GM19438 (cell line): ENCODE measurements at regions not wholly inside any gene's neighbourhood (a gene's known extent, or its start where the extent isn't known, plus 50 kb on each side); places are given as distances from the start of the nearest gene placed in this dataset.
"Not testable (repeated sequence)": the region's sequence is repeated elsewhere in the genome, so short reads cannot be mapped to it uniquely, and the experiment has no call there.

Source experiments
- ATAC-seq: cut with Tn5 transposase; IDR thresholded peaks from one replicate; pipeline ENCODE4 v1.9.1; 2021; ENCODE audit warnings: low read depth; ENCODE audit not compliant: unreplicated experiment

DNA sequence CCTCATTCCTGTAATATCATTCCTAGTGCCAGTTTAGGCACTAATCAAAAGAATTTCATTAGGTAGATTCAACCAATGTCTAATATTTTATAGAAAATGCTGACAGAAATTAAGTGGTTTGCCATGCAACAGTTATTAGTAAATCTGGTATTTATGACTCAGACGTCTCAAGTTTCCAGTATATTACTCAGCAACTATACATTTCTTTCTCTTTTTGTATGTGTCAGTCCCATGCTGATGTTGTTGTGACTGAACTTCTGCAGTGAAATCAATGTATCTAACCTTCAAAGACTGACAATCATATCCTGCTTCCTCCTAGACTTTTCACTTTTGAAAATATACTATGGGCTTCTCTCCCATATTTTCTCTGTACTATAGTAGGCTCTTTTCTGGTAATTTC is 822.5 kb downstream of the NR2F1-AS1 start:
- ATAC-seq, result no peak

DNA sequence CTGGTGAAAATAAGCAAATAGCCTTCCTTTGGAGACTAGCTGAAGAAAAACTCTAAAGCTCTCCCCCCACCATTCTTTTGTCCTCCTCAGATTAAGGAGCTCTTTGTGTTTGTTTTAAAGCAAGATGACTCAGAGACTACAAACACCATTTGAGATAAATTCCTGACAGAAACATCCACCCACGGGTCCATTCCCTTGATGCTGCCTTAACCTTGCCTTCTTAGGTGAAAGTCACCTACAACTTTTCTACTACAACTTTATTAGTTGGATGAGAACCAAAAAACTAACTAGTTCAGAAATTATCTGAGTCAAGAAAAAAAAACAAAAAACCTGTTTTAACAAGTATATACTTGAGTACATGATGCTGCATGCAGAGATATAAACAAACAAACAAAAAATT is 831.1 kb downstream of the NR2F1-AS1 start:
- ATAC-seq, result no peak

DNA sequence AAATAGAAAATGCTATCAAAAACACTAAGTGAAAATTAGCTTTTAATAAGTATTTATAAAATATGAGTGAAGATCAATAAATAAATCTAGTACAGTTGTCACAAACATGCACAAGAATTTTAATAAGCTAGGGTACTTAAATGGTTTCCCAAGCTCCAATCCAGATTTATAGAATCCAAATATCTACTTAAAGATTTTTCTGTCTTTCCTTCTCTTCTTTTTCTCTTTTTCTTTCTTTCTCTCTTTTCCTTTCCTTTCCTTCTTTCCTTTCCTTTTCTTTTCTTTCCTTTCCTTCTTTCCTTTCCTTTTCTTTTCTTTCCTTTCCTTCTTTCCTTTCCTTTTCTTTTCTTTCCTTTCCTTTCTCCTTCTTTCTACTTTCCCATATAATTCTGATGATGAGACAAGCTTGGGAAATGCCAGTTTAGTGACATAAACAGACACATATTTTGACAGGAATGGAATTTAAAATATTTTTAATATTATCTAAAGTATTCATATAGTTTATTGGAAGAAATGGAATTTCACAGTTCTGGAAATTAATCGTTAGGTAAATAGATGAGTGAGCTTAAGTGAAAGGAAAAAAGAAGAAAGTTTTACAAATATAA is 832.8 kb downstream of the NR2F1-AS1 start:
- ATAC-seq, result no peak

DNA sequence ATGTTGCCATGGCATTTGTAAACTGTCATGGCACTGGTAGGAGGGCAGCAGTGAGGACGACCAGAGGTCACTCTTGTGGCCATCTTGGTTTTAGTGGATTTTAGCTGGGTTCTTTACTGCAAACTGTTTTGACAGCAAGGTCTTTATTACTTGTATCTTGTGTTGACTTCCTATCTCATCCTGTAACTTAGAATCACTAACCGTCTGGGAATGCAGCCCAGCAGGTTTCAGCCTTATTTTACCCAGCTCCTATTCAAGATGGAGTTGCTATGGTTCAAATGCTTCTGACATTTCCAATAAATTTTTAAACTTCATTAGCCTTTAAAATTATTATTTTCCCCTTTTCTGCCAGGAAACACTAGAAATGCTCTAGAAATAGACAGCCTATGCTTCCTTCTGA is 839.1 kb downstream of the NR2F1-AS1 start:
- no peak for ATAC-seq

DNA sequence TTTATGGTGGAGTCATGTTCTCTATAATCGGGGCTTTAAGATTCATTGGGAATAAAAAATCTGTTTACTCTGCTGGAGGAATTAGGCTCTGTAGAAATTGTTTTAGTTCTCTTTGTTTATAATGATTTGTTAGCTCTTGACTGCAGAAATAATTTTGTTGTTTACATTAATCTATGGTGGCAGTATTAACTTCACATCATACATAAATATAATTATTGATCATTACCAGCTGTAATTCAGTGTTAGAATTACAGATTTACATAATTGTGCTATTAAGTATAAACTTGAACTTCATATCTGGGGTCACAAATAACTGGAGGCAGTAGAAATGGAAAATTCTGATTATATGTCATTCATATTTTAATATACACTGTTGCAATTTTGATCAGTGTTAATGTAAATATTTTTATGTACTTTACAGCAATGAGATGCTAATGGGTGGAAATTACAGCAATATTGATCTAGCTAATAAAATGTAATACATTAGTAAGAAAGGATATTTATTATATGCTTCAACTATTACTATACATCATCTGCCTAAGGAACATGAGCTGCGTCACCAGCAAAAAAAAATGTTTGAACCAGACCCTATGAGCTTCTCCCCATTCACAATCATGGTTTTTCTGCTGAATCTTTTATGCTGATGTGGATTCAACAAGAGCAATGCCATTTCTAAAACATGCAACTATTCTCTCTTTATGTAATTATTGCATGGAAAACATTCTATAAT is 846.6 kb downstream of the NR2F1-AS1 start:
- ATAC-seq, result no peak

DNA sequence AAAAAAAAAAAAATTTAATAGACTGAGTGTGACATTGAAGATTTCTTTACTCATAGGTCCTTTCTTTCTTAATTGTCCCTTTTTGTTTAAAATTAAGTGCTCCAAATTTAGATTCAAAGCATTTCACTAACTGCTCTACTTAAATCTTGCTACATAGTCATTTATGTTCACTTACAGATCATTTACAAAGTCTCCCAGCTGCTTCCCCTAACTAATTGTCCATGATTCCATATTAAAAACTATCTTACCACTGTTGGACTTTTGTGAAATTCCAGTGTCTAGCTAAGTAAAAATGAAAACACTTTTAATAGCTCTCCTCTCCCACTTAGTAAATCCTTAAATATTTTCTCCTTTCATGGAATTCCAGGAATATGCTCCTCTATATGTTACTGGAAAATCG is 850.5 kb downstream of the NR2F1-AS1 start:
- ATAC-seq, result no peak

DNA sequence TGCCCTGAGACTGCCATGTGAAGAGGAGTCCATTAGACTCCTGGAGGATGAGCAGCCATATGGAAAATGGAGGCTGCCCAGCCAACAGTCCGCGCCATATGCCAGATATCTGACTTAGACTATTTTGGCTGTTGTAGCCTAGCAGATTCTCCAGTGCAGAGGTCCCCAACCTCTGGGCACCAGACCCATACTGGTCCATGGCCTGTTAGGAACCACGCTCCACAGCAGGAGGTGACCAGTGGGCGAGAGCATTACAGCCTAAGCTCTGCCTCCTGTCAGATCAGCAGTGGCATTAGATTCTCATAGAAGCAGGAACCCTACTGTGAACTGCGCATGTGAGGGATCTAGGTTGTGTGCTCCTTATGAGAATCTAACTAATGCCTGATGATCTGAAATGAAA is 851.9 kb downstream of the NR2F1-AS1 start:
- ATAC-seq, result no peak

DNA sequence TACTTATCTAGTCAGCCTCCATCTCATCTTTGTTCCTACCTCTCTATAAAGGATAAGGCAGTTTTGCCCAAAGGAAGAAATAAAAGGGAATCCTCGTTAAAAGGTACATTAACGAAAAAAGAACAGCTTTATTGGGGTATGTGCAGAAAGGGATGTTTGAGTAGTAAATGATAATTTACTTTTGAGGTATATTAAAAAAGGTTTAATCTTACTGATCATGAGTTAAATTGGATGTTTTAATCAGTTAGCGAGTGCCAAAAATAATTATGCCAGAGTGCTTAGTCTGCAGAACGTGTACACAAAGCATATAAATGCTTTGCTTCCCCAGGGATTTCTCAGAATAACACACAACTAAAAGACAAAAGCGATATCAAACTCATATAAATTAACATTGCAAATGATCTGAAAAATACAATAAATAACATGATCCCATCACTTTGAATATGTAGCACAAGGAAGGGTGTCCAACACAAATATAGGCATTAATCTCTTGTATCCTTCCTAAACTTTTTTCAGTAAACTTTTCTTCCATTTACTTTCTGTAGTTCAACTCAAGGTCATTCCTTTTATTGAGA is 865.0 kb downstream of the NR2F1-AS1 start:
- ATAC-seq, result no peak

DNA sequence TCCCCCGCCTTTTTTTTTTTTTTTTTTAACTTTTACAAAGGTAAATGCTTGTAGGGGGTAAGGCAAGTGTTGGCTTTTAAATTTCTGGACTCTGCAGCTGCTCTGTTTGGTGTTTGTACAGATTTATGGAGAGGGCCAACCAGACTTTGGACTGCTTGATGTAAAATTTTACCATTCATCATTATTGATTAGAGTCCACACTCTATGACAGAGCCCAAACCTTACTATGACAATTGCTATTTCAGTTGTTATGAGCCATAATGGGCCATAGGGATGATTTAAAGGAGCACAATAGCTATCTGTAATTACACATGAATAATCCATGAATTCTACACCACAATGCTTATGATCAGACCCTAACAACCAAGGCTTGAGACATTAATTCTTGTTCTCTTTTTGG is 867.2 kb downstream of the NR2F1-AS1 start:
- ATAC-seq, result no peak

DNA sequence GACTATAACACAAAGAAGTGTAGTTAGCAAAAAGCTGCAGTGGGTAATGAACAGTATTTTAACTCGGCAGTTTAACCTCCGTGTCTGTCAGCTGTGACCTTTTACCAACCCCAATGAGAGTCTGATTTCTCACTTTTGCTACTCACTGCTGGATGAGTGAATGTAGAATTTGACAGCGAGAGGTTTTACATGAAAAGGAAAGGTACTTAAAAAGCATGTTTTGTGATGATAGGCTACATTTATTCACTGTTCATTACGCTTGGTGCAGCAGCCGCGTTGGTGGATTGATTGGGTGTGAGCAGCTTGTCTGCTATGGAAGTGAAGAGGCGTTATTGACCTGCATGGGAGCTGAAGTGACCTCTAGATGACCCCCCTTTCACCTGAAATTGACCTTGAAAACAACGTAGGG is 867.7 kb downstream of the NR2F1-AS1 start:
- ATAC-seq, result no peak

DNA sequence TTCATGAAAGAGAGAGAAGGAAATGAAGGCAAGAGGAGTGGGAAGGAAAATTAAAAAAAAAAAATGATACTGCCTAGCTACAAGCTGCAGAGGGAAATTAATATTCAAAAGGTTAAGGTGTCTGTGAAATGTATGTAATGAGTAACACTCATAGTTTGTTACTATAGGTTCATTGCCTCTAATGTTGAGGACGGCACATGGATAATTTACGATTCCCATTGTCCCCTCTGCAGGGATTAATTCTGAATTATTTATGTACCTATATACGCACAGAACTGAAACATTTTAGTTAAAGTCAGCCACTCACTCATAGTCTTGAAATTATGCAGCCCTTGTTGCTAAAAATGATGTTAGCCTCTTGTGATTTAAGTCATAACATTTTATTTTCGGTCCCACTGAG is 869.1 kb downstream of the NR2F1-AS1 start:
- no peak for ATAC-seq

DNA sequence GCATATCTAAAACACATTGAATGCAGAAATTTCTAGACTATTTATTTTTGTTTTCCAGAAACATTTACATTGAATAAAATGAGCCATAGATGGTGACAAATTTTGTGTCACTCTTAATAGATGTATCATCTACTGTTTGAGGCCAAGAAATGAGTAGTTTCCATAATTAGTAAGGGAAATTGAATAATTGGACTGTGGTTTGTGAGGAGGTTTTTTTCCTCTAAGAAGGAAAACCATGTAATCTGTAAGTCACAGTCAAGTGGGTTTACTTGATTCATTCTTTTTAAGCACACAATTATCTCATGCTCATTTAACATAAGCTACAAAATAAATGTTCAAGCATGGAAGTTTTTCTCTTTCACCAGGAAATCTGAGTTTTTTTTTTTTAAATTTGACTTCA is 876.4 kb downstream of the NR2F1-AS1 start:
- ATAC-seq, result no peak

DNA sequence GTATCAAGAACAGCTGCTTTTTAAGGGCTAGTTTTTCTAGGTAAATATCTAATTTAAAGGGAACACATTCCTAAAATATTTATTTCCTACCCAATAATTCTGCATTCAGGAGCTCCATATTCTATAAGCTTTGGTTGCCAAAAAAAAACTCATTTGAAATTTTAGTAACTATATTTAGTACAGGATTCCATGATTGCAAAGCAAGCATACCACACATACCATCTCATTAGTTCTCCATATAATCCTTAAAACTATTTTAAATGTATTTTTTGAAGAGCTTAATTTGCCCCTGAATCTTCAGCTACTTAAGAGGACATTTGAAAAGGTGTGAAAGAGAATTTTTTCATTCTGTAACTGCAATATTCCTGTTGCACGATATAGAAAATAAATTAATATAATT is 877.0 kb downstream of the NR2F1-AS1 start:
- no peak for ATAC-seq

DNA sequence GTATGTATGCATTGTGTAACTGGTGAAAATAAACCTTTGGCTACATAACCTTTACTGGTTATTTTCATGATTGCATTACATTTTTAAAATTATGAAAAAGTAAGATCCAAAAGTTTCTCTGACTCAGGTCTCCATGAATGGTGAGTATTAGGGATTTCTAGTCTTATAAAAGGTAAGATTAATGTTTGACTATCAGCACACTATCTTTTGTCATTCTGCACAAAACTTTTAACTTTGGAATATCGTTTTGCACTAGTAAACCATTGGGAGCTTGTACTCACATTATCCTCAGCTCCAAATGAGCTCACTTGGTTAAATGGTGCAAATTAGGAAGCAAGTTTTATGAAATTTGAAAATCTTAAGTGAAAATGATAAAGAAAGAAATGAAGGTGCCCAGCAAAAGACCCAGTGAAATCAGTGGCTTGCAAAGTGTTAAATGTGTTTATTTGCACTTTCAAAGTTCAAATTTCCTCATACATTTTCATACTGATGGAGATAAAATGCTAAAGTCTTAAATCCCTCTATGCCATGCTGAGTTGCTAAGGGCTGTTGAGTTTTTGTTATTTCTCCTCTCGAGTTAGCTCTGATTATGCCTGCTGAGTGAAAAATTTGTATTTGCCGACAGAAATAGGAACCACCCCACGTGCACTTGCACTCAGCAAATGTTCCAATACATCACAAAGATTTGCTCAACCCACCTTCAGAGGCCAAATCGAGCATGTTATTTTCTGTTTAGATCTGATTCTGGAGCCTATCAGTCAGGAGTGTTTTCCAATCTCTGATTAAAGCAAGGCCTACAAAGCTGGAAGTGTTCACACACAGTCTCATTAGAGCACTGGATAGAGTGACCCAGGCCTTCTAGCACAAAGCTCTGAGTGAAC is 885.7 kb downstream of the NR2F1-AS1 start:
- ATAC-seq, result no peak

DNA sequence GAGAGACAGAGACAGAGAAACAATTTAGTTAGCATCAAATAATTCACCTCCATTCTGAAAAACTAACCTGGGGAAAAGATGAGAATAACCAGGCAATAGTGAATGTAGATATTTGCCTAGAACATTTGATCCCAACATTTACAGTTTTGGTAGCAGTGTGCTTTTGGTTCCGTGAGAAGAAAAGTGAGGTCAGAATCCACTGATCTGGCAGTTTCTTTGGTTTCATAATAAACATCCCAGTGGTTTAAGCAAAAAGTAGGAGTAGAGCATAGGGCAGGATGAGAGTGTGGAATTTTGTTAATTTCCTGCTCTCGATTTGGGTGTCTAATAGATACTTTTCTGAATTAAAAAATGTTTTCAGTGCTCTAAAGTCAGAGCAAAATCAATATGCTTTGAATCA is 887.0 kb downstream of the NR2F1-AS1 start:
- ATAC-seq, result no peak

DNA sequence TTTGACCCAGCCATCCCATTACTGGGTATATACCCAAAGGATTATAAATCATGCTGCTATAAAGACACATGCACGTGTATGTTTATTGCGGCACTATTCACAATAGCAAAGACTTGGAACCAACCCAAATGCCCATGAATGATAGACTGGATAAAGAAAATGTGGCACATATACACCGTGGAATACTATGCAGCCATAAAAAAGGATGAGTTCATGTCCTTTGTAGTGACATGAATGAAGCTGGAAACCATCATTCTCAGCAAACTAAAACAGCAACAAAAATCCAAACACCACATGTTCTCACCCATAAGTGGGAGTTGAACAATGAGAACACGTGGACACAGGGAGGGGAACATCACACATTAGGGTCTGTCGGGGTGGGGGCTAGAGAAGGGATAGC is 889.1 kb downstream of the NR2F1-AS1 start:
- not testable (repeated sequence) for ATAC-seq

DNA sequence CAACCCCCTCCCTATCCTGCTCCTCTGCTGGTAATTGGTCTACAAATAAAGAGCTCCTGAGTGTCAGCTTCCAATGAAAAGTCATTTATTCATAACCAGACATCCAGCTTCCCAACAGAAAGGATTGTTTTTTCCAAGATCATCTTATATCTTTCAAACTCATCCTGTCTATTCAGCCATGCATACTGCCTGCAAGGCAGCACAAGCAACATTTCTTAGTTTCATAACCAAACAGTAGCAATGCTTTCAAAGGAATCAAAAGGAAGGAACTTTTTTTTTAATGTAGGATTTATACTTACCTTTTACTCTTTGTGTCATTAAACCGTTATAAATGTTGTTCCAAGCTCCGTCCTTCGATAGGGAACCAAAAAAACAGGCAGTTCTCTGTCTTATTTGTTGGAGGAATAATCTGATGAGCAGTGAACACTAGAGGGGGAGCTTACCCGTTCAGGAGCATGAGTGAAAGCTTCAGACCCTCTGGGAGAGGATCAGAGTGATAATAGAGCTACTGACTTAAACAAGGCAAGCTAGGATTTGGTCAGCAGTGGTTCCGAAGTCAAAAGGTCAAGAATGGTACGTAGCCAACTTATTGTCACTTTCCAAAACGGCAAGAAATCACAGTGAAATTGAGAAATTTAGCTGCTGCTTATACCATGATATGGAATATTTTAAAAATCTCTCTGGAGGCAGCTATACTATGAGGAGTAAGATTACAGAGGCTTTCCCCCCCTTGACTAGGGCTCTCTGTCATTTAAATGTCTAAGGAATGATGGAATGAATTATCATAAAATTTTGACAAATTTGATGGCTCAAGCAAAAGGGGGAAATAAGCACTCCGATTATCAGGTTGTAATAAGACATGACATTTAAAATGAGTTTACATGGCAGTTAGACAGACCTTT is 892.9 kb downstream of the NR2F1-AS1 start:
- ATAC-seq, result no peak

DNA sequence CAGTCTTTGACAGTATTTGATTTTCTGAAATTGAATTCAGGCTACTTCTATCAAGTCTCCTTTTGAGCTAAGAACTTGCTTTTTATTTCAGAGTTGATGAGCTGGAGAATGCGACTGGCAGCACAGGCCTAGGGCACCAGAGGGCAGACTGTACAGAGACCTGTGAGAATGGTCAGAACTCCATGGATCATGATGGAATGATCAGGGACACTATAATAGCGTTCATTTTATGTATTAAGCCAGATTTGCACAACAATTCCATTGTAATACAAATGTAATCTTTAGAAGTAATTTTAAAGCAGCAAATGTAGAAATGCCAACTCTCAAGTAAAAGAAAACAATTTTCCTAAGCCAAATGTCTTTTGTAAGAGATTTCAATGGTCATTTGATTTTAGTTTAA is 902.4 kb downstream of the NR2F1-AS1 start:
- no peak for ATAC-seq

DNA sequence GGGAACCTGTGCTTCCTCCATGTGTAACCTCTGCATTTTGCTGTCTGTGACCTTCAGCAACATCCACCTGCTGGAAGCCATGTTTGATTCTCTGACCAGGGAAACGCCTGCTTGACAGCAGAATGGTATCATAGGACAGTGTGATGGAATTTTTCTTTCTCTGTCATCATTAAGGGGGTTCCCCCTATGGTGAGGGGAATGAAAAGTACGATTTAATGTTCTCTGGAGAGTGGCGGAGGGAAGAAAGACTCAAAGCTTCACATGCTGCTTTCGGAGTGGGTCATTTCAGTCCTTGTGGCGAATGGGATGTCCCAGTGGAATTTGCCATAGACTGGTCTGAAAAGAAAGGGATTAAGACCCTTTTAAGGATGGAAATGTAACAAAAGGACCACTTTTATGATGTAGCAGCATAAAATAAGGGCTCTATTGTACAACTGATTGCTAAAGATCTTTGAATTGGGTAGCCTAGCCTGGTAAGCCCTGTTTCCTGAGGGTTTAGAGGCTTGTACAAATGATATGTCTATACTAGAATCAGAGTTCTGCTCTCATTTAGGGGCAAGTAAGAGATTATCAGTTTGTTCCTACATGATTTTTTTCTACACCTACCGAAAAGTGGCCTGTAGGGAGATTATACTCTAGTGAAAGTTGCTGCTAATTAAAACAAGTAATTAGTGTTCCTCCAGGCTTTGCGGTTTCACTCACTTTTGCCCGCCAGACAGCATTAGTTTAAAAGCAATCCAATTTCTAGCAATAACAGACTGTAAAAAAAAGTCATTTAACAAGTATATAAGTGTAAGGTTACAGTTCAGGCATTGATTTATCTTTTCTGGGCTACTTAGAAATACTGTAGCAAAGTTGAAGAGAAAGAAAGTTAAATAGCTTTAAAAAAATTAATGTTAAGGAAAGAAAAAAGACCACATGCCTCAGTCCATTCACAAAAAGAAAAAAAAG is 904.5 kb downstream of the NR2F1-AS1 start:
- no peak for ATAC-seq
